Ovary (tissue), 3 donors: ENCODE measurements at regions not wholly inside any gene's neighbourhood (a gene's known extent, or its start where the extent isn't known, plus 50 kb on each side); places are given as distances from the start of the nearest gene placed in this dataset.

Experiments used
- CTCF ChIP-seq, 3 donors: fragments of 450-650 bp in 2 of 3; fragments of 200-600 bp in 1 of 3; IDR thresholded peaks; one replicate each; pipeline versions ENCODE4 v1.5.1 to v1.8.0; 2016 to 2022; ENCODE audit warnings: antibody characterized with exemption in 3 of 3, mild to moderate bottlenecking in 1 of 3
- EP300 ChIP-seq: sonication (generic); formaldehyde crosslinking; IDR thresholded peaks from one replicate; pipeline ENCODE4 v1.6.1; 2017; ENCODE audit warnings: antibody characterized with exemption
- donor health status: DM: no; HTN: no; CAD: no.

GRCh38 chr5:103743421-103743820 is 180.8 kb upstream of the NUDT12 start:
- no peak for TF ChIP-seq CTCF (IDR thresholded peaks at IDR 0.05)
- no peak for TF ChIP-seq EP300
